ENCODE measurements at regions not wholly inside any gene's neighbourhood (a gene's known extent, or its start where the extent isn't known, plus 50 kb on each side); places are given as distances from the start of the nearest gene placed in this dataset.

DNA sequence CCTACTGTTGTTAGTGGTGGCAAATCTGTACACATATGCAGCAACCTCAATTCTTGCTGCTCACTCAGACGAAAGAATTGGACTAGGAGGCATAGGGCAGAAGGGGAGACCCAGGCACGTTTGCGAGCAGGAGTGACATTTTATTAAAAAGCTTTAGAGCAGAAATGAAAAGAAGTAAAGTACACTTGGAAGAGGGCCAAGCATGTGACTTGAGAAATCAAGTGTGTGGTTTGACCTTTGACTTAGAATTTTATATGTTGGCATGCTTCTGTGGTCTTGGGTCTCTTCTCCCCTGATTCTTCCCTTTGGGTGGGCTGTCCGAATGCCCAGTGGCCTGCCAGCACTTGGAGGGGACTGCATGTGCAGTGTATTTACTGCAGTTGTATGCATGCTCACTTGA is 205.5 kb upstream of the SEMA3D start:
- no peak for TF ChIP-seq POLR2A (IDR thresholded peaks at IDR 0.05)
- TF ChIP-seq, protein P1, sequence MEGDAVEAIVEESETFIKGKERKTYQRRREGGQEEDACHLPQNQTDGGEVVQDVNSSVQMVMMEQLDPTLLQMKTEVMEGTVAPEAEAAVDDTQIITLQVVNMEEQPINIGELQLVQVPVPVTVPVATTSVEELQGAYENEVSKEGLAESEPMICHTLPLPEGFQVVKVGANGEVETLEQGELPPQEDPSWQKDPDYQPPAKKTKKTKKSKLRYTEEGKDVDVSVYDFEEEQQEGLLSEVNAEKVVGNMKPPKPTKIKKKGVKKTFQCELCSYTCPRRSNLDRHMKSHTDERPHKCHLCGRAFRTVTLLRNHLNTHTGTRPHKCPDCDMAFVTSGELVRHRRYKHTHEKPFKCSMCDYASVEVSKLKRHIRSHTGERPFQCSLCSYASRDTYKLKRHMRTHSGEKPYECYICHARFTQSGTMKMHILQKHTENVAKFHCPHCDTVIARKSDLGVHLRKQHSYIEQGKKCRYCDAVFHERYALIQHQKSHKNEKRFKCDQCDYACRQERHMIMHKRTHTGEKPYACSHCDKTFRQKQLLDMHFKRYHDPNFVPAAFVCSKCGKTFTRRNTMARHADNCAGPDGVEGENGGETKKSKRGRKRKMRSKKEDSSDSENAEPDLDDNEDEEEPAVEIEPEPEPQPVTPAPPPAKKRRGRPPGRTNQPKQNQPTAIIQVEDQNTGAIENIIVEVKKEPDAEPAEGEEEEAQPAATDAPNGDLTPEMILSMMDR (IDR thresholded peaks at IDR 0.05): no peak
